ENCODE measurements at regions not wholly inside any gene's neighbourhood (a gene's known extent, or its start where the extent isn't known, plus 50 kb on each side); places are given as distances from the start of the nearest gene placed in this dataset.
"Not testable (repeated sequence)": the region's sequence is repeated elsewhere in the genome, so short reads cannot be mapped to it uniquely, and the experiment has no call there.

- H3K9ac ChIP-seq (ENCODE audit: low read length), result no peak overlapping the region
- no peaks in the 10 kb centered on the region for H3K4me1 ChIP-seq (ENCODE audit: control insufficient read depth, low read depth, low read length)
- no peaks in the 10 kb centered on the region for H3K36me3 ChIP-seq (ENCODE audit: control insufficient read depth, low read depth, low read length)
- H3K9me3 ChIP-seq (ENCODE audit: control insufficient read depth, low read depth, low read length), result no peaks in the 10 kb centered on the region
- H3K4me3 ChIP-seq (ENCODE audit: low read length), result no peak overlapping the region
- no peak overlapping the region for H3K27ac ChIP-seq (ENCODE audit: low read length)
- H3K27me3 ChIP-seq (ENCODE audit: control insufficient read depth, insufficient read depth, low read length), result no peaks in the 10 kb centered on the region
These were observed 894.9 kb downstream of the NXPH1 start for GRCh38 chr7:9328296-9328695.

GRCh38 chr7:9349625-9350024 lies 916.2 kb downstream of the NXPH1 start:
- H3K9ac ChIP-seq (ENCODE audit: low read length), result no peak overlapping the region
- H3K27me3 ChIP-seq (ENCODE audit: control insufficient read depth, insufficient read depth, low read length), result no peaks in the 10 kb centered on the region
- H3K27ac ChIP-seq (ENCODE audit: low read length), result no peak overlapping the region
- no peak overlapping the region for H3K4me3 ChIP-seq (ENCODE audit: low read length)
- H3K4me1 ChIP-seq (ENCODE audit: control insufficient read depth, low read depth, low read length), result no peaks in the 10 kb centered on the region
- H3K36me3 ChIP-seq (ENCODE audit: control insufficient read depth, low read depth, low read length), result no peaks in the 10 kb centered on the region
- H3K9me3 ChIP-seq (ENCODE audit: control insufficient read depth, low read depth, low read length), result no peaks in the 10 kb centered on the region

- Histone ChIP-seq H3K27ac (ENCODE audit: low read length) (no peak overlapping the region), H3K4me3 (ENCODE audit: low read length) (no peak overlapping the region), H3K9me3 (ENCODE audit: control insufficient read depth, low read depth, low read length) (no peaks in the 10 kb centered on the region), H3K4me1 (ENCODE audit: control insufficient read depth, low read depth, low read length) (no peaks in the 10 kb centered on the region), H3K9ac (ENCODE audit: low read length) (no peak overlapping the region), H3K27me3 (ENCODE audit: control insufficient read depth, insufficient read depth, low read length) (no peaks in the 10 kb centered on the region), H3K36me3 (ENCODE audit: control insufficient read depth, low read depth, low read length) (no peaks in the 10 kb centered on the region)
These were observed 957.8 kb downstream of the NXPH1 start for GRCh38 chr7:9391221-9391620.

- no peaks in the 10 kb centered on the region for H3K36me3 ChIP-seq (ENCODE audit: control insufficient read depth, low read depth, low read length)
- H3K27ac ChIP-seq (ENCODE audit: low read length), result no peak overlapping the region
- H3K27me3 ChIP-seq (ENCODE audit: control insufficient read depth, insufficient read depth, low read length), result no peaks in the 10 kb centered on the region
- H3K4me3 ChIP-seq (ENCODE audit: low read length), result no peak overlapping the region
- no peak overlapping the region for H3K9ac ChIP-seq (ENCODE audit: low read length)
- no peaks in the 10 kb centered on the region for H3K4me1 ChIP-seq (ENCODE audit: control insufficient read depth, low read depth, low read length)
- H3K9me3 ChIP-seq (ENCODE audit: control insufficient read depth, low read depth, low read length), result no peaks in the 10 kb centered on the region
These were observed 958.6 kb downstream of the NXPH1 start for GRCh38 chr7:9391984-9392383.

GRCh38 chr7:9404386-9404785 lies 971.0 kb downstream of the NXPH1 start:
- not testable (repeated sequence) for H3K27me3 ChIP-seq (ENCODE audit: control insufficient read depth, insufficient read depth, low read length); H3K4me3 ChIP-seq (ENCODE audit: low read length); H3K27ac ChIP-seq (ENCODE audit: low read length); H3K4me1 ChIP-seq (ENCODE audit: control insufficient read depth, low read depth, low read length); H3K9me3 ChIP-seq (ENCODE audit: control insufficient read depth, low read depth, low read length); H3K9ac ChIP-seq (ENCODE audit: low read length); H3K36me3 ChIP-seq (ENCODE audit: control insufficient read depth, low read depth, low read length)

- H3K9me3 ChIP-seq (ENCODE audit: control insufficient read depth, low read depth, low read length), result no peaks in the 10 kb centered on the region
- no peak overlapping the region for H3K9ac ChIP-seq (ENCODE audit: low read length)
- no peaks in the 10 kb centered on the region for H3K36me3 ChIP-seq (ENCODE audit: control insufficient read depth, low read depth, low read length)
- H3K4me3 ChIP-seq (ENCODE audit: low read length), result no peak overlapping the region
- H3K27ac ChIP-seq (ENCODE audit: low read length), result no peak overlapping the region
- H3K4me1 ChIP-seq (ENCODE audit: control insufficient read depth, low read depth, low read length), result no peaks in the 10 kb centered on the region
- no peaks in the 10 kb centered on the region for H3K27me3 ChIP-seq (ENCODE audit: control insufficient read depth, insufficient read depth, low read length)
These were observed 974.4 kb downstream of the NXPH1 start for GRCh38 chr7:9407816-9408215.

- no peaks in the 10 kb centered on the region for H3K9me3 ChIP-seq (ENCODE audit: control insufficient read depth, low read depth, low read length)
- no peak overlapping the region for H3K27ac ChIP-seq (ENCODE audit: low read length)
- H3K36me3 ChIP-seq (ENCODE audit: control insufficient read depth, low read depth, low read length), result no peaks in the 10 kb centered on the region
- no peaks in the 10 kb centered on the region for H3K27me3 ChIP-seq (ENCODE audit: control insufficient read depth, insufficient read depth, low read length)
- no peak overlapping the region for H3K9ac ChIP-seq (ENCODE audit: low read length)
- H3K4me3 ChIP-seq (ENCODE audit: low read length), result no peak overlapping the region
- H3K4me1 ChIP-seq (ENCODE audit: control insufficient read depth, low read depth, low read length), result no peaks in the 10 kb centered on the region
These were observed 1020.1 kb downstream of the NXPH1 start for GRCh38 chr7:9453521-9453920.

GRCh38 chr7:9488555-9488954 lies 1055.1 kb downstream of the NXPH1 start:
- H3K27me3 ChIP-seq (ENCODE audit: control insufficient read depth, insufficient read depth, low read length), result no peaks in the 10 kb centered on the region
- no peaks in the 10 kb centered on the region for H3K36me3 ChIP-seq (ENCODE audit: control insufficient read depth, low read depth, low read length)
- H3K4me3 ChIP-seq (ENCODE audit: low read length), result no peak overlapping the region
- no peaks in the 10 kb centered on the region for H3K9me3 ChIP-seq (ENCODE audit: control insufficient read depth, low read depth, low read length)
- no peak overlapping the region for H3K27ac ChIP-seq (ENCODE audit: low read length)
- no peak overlapping the region for H3K9ac ChIP-seq (ENCODE audit: low read length)
- no peaks in the 10 kb centered on the region for H3K4me1 ChIP-seq (ENCODE audit: control insufficient read depth, low read depth, low read length)

- no peak overlapping the region for H3K9ac ChIP-seq (ENCODE audit: low read length)
- no peaks in the 10 kb centered on the region for H3K27me3 ChIP-seq (ENCODE audit: control insufficient read depth, insufficient read depth, low read length)
- H3K36me3 ChIP-seq (ENCODE audit: control insufficient read depth, low read depth, low read length), result no peaks in the 10 kb centered on the region
- H3K4me3 ChIP-seq (ENCODE audit: low read length), result no peak overlapping the region
- no peak overlapping the region for H3K27ac ChIP-seq (ENCODE audit: low read length)
- H3K4me1 ChIP-seq (ENCODE audit: control insufficient read depth, low read depth, low read length), result no peaks in the 10 kb centered on the region
- H3K9me3 ChIP-seq (ENCODE audit: control insufficient read depth, low read depth, low read length), result no peaks in the 10 kb centered on the region
These were observed 1064.9 kb downstream of the NXPH1 start for GRCh38 chr7:9498303-9498702.

- no peaks in the 10 kb centered on the region for H3K36me3 ChIP-seq (ENCODE audit: control insufficient read depth, low read depth, low read length)
- no peak overlapping the region for H3K27ac ChIP-seq (ENCODE audit: low read length)
- H3K9ac ChIP-seq (ENCODE audit: low read length), result no peak overlapping the region
- no peaks in the 10 kb centered on the region for H3K27me3 ChIP-seq (ENCODE audit: control insufficient read depth, insufficient read depth, low read length)
- no peaks in the 10 kb centered on the region for H3K9me3 ChIP-seq (ENCODE audit: control insufficient read depth, low read depth, low read length)
- H3K4me3 ChIP-seq (ENCODE audit: low read length), result no peak overlapping the region
- H3K4me1 ChIP-seq (ENCODE audit: control insufficient read depth, low read depth, low read length), result no peaks in the 10 kb centered on the region
These were observed 1068.9 kb downstream of the NXPH1 start for GRCh38 chr7:9502269-9502668.

- no peak overlapping the region for H3K27ac ChIP-seq (ENCODE audit: low read length)
- H3K27me3 ChIP-seq (ENCODE audit: control insufficient read depth, insufficient read depth, low read length), result no peaks in the 10 kb centered on the region
- H3K9ac ChIP-seq (ENCODE audit: low read length), result no peak overlapping the region
- no peaks in the 10 kb centered on the region for H3K36me3 ChIP-seq (ENCODE audit: control insufficient read depth, low read depth, low read length)
- no peak overlapping the region for H3K4me3 ChIP-seq (ENCODE audit: low read length)
- H3K4me1 ChIP-seq (ENCODE audit: control insufficient read depth, low read depth, low read length), result no peaks in the 10 kb centered on the region
- no peaks in the 10 kb centered on the region for H3K9me3 ChIP-seq (ENCODE audit: control insufficient read depth, low read depth, low read length)
These were observed 1071.3 kb downstream of the NXPH1 start for GRCh38 chr7:9504678-9505077.

- Histone ChIP-seq H3K9me3 (ENCODE audit: control insufficient read depth, low read depth, low read length) (no peaks in the 10 kb centered on the region), H3K9ac (ENCODE audit: low read length) (no peak overlapping the region), H3K4me3 (ENCODE audit: low read length) (no peak overlapping the region), H3K27me3 (ENCODE audit: control insufficient read depth, insufficient read depth, low read length) (no peaks in the 10 kb centered on the region), H3K36me3 (ENCODE audit: control insufficient read depth, low read depth, low read length) (no peaks in the 10 kb centered on the region), H3K4me1 (ENCODE audit: control insufficient read depth, low read depth, low read length) (no peaks in the 10 kb centered on the region), H3K27ac (ENCODE audit: low read length) (no peak overlapping the region)
These were observed 1072.1 kb downstream of the NXPH1 start for GRCh38 chr7:9505516-9505915.
